ENCODE measurements at regions not wholly inside any gene's neighbourhood (a gene's known extent, or its start where the extent isn't known, plus 50 kb on each side); places are given as distances from the start of the nearest gene placed in this dataset.
A peak's percentile ranks its signal among the peaks of the same experiment; 100 is the strongest.

- Histone ChIP-seq H2BK5ac (ENCODE audit: low read depth, low read length, poor library complexity) (no peak overlapping the region), H3K79me1 (ENCODE audit: low read length) (no peaks in the 10 kb centered on the region), H2BK120ac (ENCODE audit: insufficient read depth, low read length, poor library complexity) (no peak overlapping the region), H2AK5ac (ENCODE audit: low read length) (no peak overlapping the region), H2AFZ (ENCODE audit: insufficient read depth, low read length, poor library complexity) (no peak overlapping the region), H3K9ac (ENCODE audit: low read length) (no peak overlapping the region), H3K27ac (ENCODE audit: low read depth, low read length) (no peak overlapping the region), H4K8ac (ENCODE audit: low read depth, low read length) (no peak overlapping the region), H3K4me3 (ENCODE audit: low read depth, low read length) (no peak overlapping the region), H3K9me3 (ENCODE audit: insufficient read depth, low read depth, low read length) (no peaks in the 10 kb centered on the region), H3K79me2 (ENCODE audit: control insufficient read depth, insufficient read depth, low read length, poor library complexity) (no peaks in the 10 kb centered on the region), H3K18ac (ENCODE audit: low read length) (no peak overlapping the region), H2BK12ac (ENCODE audit: low read length) (no peak overlapping the region), H3K4me1 (ENCODE audit: control insufficient read depth in 1 of 2, insufficient read depth in 2 of 2, low read length in 2 of 2) (no peaks in the 10 kb centered on the region), H3K23ac (ENCODE audit: low read length) (no peak overlapping the region), H3K4ac (ENCODE audit: low read depth, low read length) (no peak overlapping the region), H3K36me3 (ENCODE audit: control insufficient read depth in 1 of 2, insufficient read depth in 2 of 2, low read length in 2 of 2) (no peaks in the 10 kb centered on the region), H4K12ac (ENCODE audit: low read depth, low read length) (no peak overlapping the region), H3K27me3 (ENCODE audit: insufficient read depth, low read length) (no peaks in the 10 kb centered on the region), H3K4me2 (ENCODE audit: low read length) (no peak overlapping the region), H4K91ac (ENCODE audit: low read depth, low read length) (no peak overlapping the region), H3K14ac (ENCODE audit: low read length) (no peak overlapping the region)
- peak; percentile 59 to 86 for DNase-seq
- no CpG with 5 or more reads among the region's 11 CpGs for WGBS (ENCODE audit: extremely low coverage, insufficient coverage, insufficient read length)
Measured at GRCh38 chr12:76158518-76159321, 74.2 kb upstream of the NAP1L1 start.

GRCh38 chr12:76156726-76157125, 72.2 kb upstream of the NAP1L1 start:
- Histone ChIP-seq H3K4me1 (ENCODE audit: control insufficient read depth in 1 of 2, insufficient read depth in 2 of 2, low read length in 2 of 2) (no peaks in the 10 kb centered on the region), H3K79me1 (ENCODE audit: low read length) (no peaks in the 10 kb centered on the region), H2AK5ac (ENCODE audit: low read length) (no peak overlapping the region), H3K36me3 (ENCODE audit: control insufficient read depth in 1 of 2, insufficient read depth in 2 of 2, low read length in 2 of 2) (no peaks in the 10 kb centered on the region), H2BK5ac (ENCODE audit: low read depth, low read length, poor library complexity) (no peak overlapping the region), H3K14ac (ENCODE audit: low read length) (no peak overlapping the region), H4K8ac (ENCODE audit: low read depth, low read length) (no peak overlapping the region), H3K79me2 (ENCODE audit: control insufficient read depth, insufficient read depth, low read length, poor library complexity) (no peaks in the 10 kb centered on the region), H3K4me3 (ENCODE audit: low read depth, low read length) (no peak overlapping the region), H3K27ac (ENCODE audit: low read depth, low read length) (no peak overlapping the region), H3K27me3 (ENCODE audit: insufficient read depth, low read length) (no peaks in the 10 kb centered on the region), H3K4ac (ENCODE audit: low read depth, low read length) (no peak overlapping the region), H2AFZ (ENCODE audit: insufficient read depth, low read length, poor library complexity) (no peak overlapping the region), H3K9ac (ENCODE audit: low read length) (no peak overlapping the region), H4K12ac (ENCODE audit: low read depth, low read length) (no peak overlapping the region), H3K23ac (ENCODE audit: low read length) (no peak overlapping the region), H2BK120ac (ENCODE audit: insufficient read depth, low read length, poor library complexity) (no peak overlapping the region), H3K4me2 (ENCODE audit: low read length) (no peak overlapping the region), H3K18ac (ENCODE audit: low read length) (no peak overlapping the region), H3K9me3 (ENCODE audit: insufficient read depth, low read depth, low read length) (no peaks in the 10 kb centered on the region), H2BK12ac (ENCODE audit: low read length) (no peak overlapping the region), H4K91ac (ENCODE audit: low read depth, low read length) (no peak overlapping the region)
- no peak for DNase-seq

GRCh38 chr12:76156314-76156713, 71.8 kb upstream of the NAP1L1 start:
- H3K27me3 ChIP-seq (ENCODE audit: insufficient read depth, low read length): no peaks in the 10 kb centered on the region
- H2AFZ ChIP-seq (ENCODE audit: insufficient read depth, low read length, poor library complexity): no peak overlapping the region
- no peak for DNase-seq
- no peak overlapping the region for H4K8ac ChIP-seq (ENCODE audit: low read depth, low read length)
- H3K14ac ChIP-seq (ENCODE audit: low read length): no peak overlapping the region
- no peak overlapping the region for H3K9ac ChIP-seq (ENCODE audit: low read length)
- no peaks in the 10 kb centered on the region for H3K79me1 ChIP-seq (ENCODE audit: low read length)
- no peaks in the 10 kb centered on the region for H3K4me1 ChIP-seq (ENCODE audit: control insufficient read depth in 1 of 2, insufficient read depth in 2 of 2, low read length in 2 of 2)
- no peaks in the 10 kb centered on the region for H3K79me2 ChIP-seq (ENCODE audit: control insufficient read depth, insufficient read depth, low read length, poor library complexity)
- no peak overlapping the region for H4K91ac ChIP-seq (ENCODE audit: low read depth, low read length)
- H4K12ac ChIP-seq (ENCODE audit: low read depth, low read length): no peak overlapping the region
- H2BK120ac ChIP-seq (ENCODE audit: insufficient read depth, low read length, poor library complexity): no peak overlapping the region
- H3K4me3 ChIP-seq (ENCODE audit: low read depth, low read length): no peak overlapping the region
- H2BK12ac ChIP-seq (ENCODE audit: low read length): no peak overlapping the region
- no peak overlapping the region for H2AK5ac ChIP-seq (ENCODE audit: low read length)
- no peak overlapping the region for H3K4me2 ChIP-seq (ENCODE audit: low read length)
- H3K18ac ChIP-seq (ENCODE audit: low read length): no peak overlapping the region
- no peak overlapping the region for H3K27ac ChIP-seq (ENCODE audit: low read depth, low read length)
- WGBS (ENCODE audit: extremely low coverage, insufficient coverage, insufficient read length): no CpG with 5 or more reads among the region's 1 CpG
- no peak overlapping the region for H3K4ac ChIP-seq (ENCODE audit: low read depth, low read length)
- H2BK5ac ChIP-seq (ENCODE audit: low read depth, low read length, poor library complexity): no peak overlapping the region
- no peaks in the 10 kb centered on the region for H3K9me3 ChIP-seq (ENCODE audit: insufficient read depth, low read depth, low read length)
- H3K23ac ChIP-seq (ENCODE audit: low read length): no peak overlapping the region
- H3K36me3 ChIP-seq (ENCODE audit: control insufficient read depth in 1 of 2, insufficient read depth in 2 of 2, low read length in 2 of 2): no peaks in the 10 kb centered on the region

- Histone ChIP-seq H3K18ac (ENCODE audit: low read length) (no peak overlapping the region), H3K9me3 (ENCODE audit: insufficient read depth, low read depth, low read length) (no peaks in the 10 kb centered on the region), H3K4me3 (ENCODE audit: low read depth, low read length) (no peak overlapping the region), H2BK5ac (ENCODE audit: low read depth, low read length, poor library complexity) (no peak overlapping the region), H2BK12ac (ENCODE audit: low read length) (no peak overlapping the region), H3K4me2 (ENCODE audit: low read length) (no peak overlapping the region), H4K8ac (ENCODE audit: low read depth, low read length) (no peak overlapping the region), H3K79me1 (ENCODE audit: low read length) (no peaks in the 10 kb centered on the region), H3K4ac (ENCODE audit: low read depth, low read length) (no peak overlapping the region), H3K14ac (ENCODE audit: low read length) (no peak overlapping the region), H3K23ac (ENCODE audit: low read length) (no peak overlapping the region), H2BK120ac (ENCODE audit: insufficient read depth, low read length, poor library complexity) (no peak overlapping the region), H3K9ac (ENCODE audit: low read length) (no peak overlapping the region), H4K91ac (ENCODE audit: low read depth, low read length) (no peak overlapping the region), H2AFZ (ENCODE audit: insufficient read depth, low read length, poor library complexity) (no peak overlapping the region), H3K27me3 (ENCODE audit: insufficient read depth, low read length) (no peaks in the 10 kb centered on the region), H3K4me1 (ENCODE audit: control insufficient read depth in 1 of 2, insufficient read depth in 2 of 2, low read length in 2 of 2) (no peaks in the 10 kb centered on the region), H3K27ac (ENCODE audit: low read depth, low read length) (no peak overlapping the region), H2AK5ac (ENCODE audit: low read length) (no peak overlapping the region), H3K79me2 (ENCODE audit: control insufficient read depth, insufficient read depth, low read length, poor library complexity) (no peaks in the 10 kb centered on the region), H4K12ac (ENCODE audit: low read depth, low read length) (no peak overlapping the region), H3K36me3 (ENCODE audit: control insufficient read depth in 1 of 2, insufficient read depth in 2 of 2, low read length in 2 of 2) (no peaks in the 10 kb centered on the region)
- no CpG with 5 or more reads among the region's 2 CpGs for WGBS (ENCODE audit: extremely low coverage, insufficient coverage, insufficient read length)
- no peak for DNase-seq
Measured at GRCh38 chr12:76155157-76155670, 70.7 kb upstream of the NAP1L1 start.

Measured in trophoblast cell (in vitro differentiated cells and primary cell).